ENCODE measurements at regions not wholly inside any gene's neighbourhood (a gene's known extent, or its start where the extent isn't known, plus 50 kb on each side); places are given as distances from the start of the nearest gene placed in this dataset.

DNA sequence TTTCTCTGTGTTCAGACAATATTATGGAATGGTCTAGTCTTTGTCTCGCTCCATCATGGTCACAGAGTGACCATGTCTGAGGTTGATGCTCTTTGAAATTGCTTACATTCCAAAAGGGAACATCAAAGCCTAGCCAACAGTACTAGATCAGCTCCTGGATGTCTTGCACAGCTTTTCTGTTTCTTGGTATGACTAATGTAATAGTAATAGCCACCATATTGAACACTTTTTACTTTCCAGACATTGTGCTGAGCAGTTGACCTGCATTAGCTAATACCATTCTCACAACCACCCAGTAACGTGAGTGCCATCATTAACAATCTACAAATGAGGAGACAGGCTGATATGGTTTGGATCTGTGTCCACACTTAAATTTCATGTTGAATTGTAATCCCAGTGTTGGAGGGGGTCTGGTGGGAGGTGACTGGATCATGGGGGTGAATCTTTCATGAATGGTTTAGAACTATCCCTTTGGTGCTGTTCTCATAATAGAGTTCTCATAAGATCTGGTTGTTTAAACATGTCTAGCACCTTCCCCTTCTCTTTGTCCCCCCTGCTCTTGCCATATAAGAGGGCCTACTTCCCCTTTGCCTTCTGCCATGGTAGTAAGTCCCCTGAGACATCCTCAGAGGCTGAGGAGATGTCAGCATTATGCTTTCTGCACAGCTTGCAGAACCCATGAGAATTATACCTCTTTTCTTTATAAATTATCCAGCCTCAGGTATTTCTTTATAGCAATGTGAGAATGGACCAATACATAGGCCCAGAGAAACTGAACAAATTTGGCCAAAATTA lies 577.5 kb upstream of the CLINT1 start:
- DNase-seq: no peak

DNA sequence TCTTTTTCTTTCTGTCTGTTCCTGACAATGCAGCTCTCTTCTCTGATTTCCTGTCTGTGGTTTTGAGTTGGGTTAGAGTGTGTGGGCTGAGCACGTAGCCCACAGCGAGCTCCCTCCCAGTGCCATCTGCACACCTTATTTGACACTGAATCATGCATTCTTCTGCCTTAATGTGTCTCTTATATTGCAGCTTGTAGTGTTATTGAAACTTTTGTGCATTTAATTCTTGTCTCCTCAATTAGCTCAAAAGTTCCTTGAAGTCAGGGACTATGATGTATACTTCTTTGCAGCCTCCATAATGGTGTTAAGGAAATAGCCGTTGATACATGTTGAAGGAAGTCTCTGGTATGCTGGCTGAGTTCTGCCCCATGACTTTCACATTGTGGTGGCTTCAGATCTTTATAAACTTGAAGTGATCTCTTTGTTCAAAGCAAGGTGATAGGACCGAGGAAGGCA lies 576.2 kb upstream of the CLINT1 start:
- no peak for DNase-seq

DNA sequence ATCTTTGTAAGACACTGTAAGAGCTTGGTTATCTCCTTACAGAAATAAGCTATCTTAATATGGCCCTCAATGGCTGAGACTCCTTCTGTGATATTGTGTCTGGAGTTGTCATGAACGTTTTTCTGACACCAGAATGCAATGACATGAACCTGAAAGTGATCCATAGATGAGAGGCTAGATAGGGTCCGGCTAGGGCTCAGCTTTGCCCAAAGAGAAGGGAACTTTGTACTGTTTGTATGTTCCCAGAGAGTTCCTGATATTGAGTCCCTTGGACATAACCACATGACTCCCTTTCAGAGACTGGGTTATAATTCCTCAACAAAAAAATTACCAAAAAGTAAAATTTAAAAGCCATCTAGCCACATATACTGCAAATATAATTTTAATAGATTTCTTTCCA lies 575.8 kb upstream of the CLINT1 start:
- DNase-seq: no peak

DNA sequence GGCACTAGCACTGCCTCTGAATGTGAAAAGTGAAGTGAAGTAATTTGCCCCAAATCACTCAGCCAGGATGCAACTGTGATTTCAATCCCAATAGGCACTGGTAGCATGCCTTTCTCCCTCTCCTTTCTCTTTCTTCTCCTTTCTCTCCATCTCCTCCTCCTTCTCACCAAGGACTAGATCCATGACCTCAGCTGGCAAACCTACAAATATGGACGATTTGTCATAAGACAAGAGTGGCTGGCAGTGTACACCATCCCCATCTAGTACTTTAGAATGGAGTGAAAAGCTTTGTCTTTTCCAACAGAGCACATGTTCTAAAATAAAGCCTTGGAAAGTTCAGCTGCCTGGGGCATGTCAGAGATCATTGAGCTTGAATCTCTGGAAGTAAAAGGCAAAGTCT lies 574.7 kb upstream of the CLINT1 start:
- DNase-seq: no peak

DNA sequence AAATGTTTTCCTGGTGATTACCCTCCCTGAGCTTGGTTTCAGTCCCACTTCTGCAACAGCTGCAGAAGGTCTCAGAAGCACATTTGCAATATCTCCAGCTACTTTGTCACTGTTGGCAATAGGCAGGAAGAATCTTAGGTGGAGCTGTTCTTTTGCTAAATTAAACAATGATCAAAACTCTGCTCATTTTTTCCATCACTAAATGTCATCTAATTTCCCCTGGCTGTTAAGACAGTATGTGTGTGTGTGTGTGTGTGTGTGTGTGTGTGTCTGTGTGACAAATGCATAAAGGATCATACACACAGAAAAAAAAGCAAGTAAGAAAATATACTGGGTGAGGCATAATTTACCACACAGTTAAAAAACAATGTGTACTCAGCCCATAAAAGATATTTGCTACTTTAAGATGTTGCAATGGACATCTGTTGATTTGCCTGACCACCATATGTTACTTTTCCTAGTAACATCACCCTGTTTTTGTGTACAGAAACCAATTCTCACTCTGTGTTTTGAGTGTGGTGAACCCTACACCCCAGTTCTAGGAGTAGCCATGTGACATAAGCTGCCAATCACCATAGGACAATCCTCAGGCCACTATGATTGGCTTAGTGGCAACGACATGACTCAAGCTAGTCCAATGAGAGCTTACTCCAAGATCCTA lies 572.6 kb upstream of the CLINT1 start:
- DNase-seq: no peak

DNA sequence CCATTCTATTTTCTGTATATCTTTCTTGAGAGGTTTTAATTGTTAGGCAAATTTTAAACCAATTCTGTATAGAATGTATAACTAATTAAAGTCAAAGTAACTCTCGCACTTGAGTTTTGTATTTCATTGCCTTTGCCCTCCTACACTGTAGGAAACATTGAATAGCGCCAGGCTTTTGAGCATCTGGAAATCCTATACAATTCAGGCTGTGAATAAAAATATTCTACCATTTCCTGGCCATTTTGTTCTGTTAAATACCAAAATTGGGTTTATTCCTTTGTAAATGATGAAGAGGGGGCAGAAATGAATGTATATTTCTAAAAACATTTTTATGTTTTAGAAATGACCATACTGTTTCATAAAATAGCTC lies 571.8 kb upstream of the CLINT1 start:
- DNase-seq: no peak

DNA sequence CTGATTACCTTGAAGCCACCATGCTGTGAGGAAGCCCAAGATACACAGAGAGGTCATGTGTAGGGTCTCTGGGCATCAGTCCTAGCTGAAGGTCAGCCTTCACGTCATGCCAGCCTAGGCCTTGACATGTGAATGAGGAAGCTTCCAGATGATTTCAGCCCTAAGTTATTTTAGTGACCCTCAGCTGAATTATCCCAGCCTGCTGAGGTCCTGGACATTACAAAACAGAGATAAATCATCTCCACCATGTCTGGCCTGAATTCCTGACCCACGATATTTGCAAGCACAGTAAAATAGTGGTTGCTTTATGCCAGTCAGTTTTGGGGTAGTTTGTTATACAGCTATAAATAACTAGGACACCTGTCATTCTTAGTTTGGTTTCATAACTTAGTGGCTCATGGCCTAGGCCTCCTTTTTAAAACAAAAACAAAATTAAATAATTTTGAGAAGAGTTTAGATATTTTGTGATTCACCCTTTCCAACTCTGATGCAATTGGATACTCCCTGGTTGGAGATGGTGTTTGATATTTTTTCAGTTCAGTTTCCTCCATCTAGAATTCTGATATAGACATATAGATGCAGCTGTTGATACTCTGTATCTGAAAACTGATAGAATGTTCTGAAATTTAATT lies 571.3 kb upstream of the CLINT1 start:
- no peak for DNase-seq

DNA sequence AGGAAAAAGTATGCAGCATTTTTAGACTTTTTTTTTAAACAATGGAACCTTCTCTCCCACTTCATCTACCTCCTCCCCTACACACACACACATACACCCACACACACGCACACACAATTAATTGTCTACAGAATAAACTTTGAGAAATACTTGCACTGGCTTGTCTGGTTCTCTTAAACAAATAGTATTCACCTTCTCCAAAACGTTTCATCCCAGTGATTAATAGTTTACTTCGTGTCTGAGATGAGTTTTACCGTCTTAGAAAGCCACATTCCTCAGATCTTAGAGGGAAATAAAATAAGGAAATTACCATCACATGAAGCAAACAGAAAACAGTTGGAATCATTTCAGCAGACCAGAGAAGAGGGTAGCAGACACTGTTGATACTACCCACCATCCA lies 570.6 kb upstream of the CLINT1 start:
- no peak for DNase-seq

DNA sequence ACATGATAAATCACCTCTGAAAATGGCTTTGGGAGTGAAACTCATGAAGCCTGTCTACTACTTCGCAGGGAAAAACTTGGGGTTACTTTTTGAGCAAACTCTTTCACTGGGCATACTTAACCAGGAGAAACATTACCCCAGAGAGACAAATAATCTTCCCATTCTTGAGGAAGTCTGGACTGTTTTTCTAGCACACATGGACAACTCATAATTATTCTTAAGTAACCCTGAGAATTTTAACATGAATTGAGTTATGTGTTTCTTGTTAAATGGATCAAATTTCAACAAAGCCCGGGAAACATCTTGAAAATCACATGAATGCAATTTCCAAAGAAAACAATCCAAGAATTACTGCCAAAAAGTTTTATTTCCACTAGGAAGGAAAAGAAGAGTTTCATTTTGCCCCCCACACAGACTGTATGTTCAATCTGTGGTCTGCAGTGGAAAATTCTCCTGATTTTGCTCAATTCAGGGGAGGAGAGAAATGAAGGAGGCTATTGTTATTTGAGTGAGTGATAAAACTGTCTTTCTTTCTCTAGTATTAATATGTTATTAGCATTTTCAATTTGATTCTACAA lies 564.8 kb upstream of the CLINT1 start:
- DNase-seq: no peak

DNA sequence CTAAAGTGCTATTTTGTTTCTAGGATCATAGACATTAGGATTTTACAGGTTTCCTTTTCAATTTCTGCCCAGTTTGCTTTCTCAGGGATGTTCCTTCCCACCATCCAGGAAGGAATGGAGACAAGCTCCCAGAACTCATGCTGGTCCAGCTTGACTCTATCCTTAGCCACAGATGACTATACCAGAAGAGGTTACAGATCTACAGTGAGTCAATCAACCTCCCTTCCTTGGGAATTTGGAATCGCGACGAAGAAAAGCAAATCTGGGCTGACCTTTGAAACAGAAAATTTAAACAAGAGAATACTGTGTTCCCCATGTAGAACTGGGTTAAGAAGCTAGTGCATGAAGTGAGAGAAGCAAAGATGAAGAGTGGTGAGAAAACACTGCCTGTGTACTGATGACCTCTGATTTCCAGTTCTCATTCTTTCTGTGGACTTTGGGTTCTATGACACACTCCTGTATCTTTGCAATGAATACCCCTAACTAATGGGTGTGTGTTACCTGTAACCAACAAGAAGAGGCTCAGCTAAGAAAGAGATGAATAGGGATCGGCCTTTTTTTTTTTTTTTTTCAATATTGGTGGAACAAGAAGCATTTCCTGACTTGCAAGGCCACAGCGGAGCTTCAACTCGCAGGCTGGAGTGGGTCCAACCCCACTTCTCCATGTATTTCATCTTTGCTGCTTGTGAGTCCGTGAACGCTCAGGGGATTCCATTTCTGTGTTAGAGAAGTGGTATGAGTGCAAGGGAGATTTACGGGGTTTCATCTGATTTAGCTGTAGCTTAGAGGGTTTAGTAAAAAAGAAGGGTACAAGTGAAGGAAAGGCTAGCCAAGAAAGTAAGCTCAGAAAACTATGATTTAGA lies 563.9 kb upstream of the CLINT1 start:
- DNase-seq: no peak

DNA sequence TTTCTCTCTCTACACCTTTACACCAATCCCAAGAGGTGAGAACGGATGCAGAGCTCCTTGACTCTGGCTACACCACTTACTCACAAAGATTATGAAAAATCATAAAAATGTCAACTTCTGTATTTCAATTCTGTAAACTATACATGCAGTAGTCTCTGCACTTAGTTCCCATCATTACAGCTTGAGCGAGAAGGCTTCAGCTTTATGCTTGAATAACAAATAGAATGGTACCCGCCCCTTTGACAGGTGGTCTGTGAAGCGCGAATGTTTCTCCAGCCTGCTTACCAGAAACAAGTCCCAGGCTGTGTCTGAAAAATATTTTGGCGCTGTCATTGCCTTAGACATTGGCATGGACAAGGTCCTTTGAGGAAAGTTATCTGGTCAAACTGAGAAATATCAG lies 562.4 kb upstream of the CLINT1 start:
- DNase-seq: no peak

DNA sequence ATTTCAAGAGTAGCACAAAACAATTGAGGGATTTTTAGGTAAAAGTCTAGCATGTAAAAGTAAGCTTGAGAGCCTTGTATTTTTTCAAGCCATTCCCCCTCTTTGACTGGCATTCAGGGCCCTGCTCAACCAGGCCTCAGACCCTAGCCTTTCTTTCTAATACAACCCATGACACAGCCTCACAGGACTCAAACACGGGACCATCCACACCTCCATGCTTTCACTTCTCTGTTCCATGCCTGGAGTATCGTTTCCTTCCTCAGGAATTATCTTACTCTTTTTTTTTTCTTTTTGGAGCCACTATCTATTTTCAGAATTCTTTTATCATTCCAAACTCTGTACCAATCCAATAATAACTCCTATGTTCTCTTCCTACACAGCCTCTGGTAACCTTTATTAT lies 560.2 kb upstream of the CLINT1 start:
- DNase-seq: no peak

DNA sequence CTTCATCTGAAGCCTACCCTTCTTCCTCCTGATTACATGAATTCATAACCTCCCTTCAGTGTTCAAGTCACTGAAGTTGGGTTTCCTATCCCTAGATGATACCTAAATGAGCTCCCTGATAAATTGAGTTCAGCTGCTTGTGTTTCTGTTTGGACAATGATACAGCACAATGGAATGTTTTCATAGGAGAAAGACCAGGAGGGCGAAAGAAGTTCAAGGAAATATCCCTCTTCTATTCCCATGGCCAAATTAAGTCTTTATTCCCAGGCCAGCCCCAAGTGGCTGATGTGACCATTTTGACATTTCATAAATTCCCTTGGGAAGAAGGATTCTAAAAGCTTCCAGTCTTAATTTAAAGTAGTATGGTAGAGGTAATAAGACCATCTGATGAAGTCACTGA lies 555.8 kb upstream of the CLINT1 start:
- no peak for DNase-seq

DNA sequence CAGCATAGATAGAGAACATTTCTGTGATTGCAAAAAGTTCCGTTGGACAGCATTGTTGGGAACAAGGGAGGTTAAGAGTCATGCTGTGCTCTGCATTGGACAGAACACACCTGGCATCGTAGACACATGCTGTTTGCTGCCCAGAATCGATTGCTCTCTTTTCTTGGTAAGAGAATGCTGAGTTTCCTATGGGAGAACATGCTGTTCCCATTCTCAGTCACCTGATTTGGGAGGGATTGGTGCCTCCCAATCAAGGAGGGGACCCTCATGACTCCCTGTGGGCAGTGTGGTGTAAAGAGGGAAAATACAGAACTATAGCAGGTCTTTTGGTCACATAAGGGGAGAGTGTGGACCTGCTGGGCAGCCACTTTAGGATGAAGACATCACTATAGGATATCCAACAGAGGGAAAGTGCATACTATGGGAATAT lies 555.4 kb upstream of the CLINT1 start:
- DNase-seq: no peak

DNA sequence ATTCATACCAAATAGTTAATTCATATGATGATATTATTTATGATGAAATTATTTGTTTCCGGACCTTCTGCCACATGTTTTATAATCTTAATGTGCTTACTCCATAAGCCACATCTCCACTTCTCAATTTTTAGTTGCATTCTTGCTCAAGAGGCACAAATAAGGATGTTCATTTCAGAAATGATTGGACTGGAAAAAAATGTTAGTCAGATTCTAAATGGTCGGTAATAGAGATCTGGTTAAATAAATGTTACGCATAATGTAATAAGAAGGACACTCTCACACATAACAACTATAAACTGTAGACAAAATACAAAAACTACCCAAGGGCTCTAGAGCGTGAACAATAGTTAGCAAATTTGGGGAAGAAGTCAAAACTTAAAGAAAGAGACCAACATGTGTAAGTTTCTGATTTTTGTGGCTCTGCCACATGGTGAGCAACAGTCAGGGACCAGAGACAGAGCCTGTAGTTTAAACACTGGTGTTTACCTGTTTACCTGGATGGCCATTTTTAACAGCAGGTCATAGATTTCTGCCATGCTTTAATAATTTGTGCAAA lies 554.3 kb upstream of the CLINT1 start:
- no peak for DNase-seq

DNA sequence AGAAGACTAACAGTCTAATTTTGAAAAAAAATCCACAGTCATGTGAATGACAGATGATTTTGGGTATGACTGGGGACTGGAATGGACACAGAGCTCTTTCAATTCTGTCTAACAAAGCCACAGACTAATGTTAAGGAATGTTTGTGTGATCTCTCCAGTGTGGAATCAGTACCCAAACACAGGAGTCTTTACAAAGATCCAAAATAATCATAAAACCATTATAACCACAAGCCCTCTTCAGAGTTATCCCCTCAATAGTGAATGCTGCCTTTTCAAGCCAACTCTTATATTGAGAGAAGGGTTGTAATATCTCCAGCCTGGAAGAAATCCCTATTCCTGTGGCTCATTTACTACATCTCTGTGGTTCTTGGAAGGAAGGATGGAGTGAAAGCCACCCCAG lies 552.0 kb upstream of the CLINT1 start:
- DNase-seq: no peak

DNA sequence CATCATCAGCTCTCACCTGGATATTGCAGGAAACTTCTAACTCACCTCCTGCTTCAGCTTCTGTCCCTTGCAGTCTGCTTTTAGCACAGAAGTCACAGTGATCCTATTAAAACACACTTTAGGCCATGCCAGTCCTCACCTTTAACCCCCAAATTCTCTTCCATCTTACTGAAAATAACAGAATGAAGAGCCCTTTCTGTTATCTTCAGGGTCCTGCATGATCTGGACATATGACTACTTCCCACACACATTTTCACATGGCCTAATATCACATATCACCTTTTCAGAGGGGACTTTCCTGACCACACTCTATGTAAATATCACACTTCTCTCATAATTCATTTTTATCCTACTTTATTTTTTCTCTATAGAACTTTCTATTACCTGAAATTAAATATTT lies 550.6 kb upstream of the CLINT1 start:
- no peak for DNase-seq

DNA sequence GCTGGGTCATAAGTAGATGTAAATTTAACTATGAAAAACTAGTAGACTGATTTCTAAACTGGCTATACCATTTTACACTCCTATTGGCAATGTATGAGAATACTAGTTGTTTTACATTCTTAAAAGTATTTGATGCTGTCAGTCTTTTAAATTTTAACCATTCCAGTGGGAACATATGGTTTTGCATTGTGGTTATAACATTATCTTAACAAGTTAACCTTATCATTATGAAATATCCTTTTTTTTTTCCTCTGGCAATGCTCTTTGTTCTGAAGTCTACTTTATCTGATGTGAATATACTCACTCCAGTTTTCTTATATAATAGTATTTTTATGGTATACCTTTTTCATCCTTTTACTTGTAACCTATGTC lies 548.9 kb upstream of the CLINT1 start:
- DNase-seq: no peak

DNA sequence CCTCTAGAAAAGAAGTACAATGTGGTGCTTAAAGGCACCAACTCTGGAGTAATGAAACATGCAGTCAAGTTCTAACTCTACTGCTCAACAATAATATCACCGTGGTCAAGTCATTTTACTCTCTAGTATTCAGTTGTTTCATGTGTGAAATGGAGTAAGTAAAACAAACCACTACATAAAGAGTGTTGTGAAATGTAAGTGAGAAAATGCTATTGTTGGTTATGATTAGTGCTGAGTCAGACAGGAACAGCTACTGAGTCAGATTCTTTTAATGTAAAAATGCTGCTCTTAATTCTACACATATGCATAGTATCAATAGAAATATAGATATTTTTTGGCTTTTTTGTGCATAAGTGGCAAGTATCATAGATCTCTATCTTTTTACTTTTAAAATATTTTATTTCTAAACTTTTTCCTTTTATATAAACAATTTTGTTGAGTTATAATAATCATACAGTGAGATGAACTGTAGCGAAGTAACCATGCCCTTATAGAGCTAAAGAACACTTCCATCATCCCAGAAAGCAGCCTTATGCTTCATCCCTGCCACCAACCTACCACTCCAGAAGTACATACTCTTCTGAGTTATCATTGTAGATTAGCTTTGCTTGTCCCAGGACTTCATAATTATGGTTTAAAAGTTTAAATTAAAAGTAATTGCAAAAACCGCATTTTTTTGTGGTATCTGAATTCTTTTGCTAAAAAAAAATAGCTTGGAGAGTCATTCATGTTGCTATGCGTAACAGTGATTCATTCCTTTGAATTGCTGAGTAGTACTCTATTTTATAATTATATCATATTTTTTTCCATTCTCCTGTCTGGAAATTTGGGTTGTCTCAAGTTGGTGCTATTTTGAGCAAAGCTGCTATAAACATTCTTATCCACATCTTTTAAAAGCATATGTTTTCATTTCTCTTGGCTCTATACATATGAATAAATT lies 548.2 kb upstream of the CLINT1 start:
- no peak for DNase-seq

DNA sequence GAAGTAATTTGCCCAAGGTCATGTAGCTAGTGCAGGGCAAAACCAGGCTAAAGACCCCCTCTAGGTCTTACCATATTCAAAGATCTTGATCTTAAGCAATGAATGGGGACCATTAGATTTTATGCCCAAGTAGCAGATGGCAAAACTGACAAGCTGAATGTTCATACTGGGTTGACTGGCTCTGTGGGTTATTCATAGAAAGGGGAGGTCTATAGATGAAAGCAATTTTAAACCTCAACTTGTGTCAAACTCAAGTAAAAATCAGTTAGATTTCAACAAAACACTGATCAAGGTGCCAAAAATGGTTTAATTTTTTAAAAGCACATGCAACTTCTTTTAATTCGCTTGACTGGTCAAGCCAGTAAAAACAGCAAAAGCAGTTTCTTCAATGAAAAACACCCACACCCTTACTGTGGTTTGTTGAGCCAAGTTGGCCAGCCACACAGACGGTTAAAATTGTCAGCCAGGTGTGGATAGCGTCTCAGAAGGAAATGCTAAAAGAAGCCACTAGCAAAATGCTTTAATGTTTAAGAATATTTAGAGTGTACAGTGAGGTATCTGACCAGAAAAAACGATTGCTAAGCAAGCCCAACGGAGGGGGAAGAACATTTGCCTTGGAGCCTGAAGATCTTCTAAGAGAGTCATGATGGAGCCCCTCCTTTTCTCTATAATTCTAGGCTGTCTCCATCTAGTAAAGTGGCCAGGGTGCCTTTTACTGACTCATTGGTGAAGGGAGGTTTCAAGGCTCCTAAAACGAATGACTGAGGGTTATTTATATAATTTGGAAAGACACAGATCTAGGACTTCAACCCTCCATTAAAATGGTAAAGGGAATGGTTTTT lies 539.6 kb upstream of the CLINT1 start:
- no peak for DNase-seq

DNA sequence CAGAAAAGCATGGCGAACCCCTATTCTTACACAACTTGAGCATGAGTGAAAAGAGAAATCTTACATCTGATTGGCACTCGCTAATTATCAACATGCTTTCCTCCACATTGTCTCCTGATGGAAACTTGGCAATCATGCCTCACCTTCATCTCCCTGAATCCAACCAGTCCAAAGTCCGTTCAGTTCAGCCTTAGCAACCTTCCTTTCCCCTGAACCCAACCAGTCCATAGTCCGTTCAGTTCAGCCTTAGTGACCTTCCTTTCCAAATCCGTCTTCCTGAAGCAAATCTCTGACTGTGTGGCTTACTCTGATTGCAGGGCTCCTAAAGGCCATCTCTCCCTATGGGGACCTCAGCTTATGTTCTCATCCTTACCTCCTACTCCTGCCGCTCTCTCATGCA lies 538.3 kb upstream of the CLINT1 start:
- no peak for DNase-seq

Measured in Kasumi-1 (cell line).